ENCODE measurements at regions not wholly inside any gene's neighbourhood (a gene's known extent, or its start where the extent isn't known, plus 50 kb on each side); places are given as distances from the start of the nearest gene placed in this dataset.

GRCh38 chr2:221088506-221088905 is 483.6 kb downstream of the EPHA4 start:
- DNase-seq (ENCODE audit: low read depth, low spot score) = no peak

GRCh38 chr2:221095356-221095755 is 476.7 kb downstream of the EPHA4 start:
- no peak for DNase-seq (ENCODE audit: low read depth, low spot score)

GRCh38 chr2:221096706-221097567 is 475.2 kb downstream of the EPHA4 start:
- DNase-seq (ENCODE audit: low read depth, low spot score) = no peak

GRCh38 chr2:221097568-221097915 is 474.6 kb downstream of the EPHA4 start:
- no peak for DNase-seq (ENCODE audit: low read depth, low spot score)

- no peak for DNase-seq (ENCODE audit: low read depth, low spot score)
Observed at GRCh38 chr2:221097949-221098348, 474.2 kb downstream of the EPHA4 start.

DNA sequence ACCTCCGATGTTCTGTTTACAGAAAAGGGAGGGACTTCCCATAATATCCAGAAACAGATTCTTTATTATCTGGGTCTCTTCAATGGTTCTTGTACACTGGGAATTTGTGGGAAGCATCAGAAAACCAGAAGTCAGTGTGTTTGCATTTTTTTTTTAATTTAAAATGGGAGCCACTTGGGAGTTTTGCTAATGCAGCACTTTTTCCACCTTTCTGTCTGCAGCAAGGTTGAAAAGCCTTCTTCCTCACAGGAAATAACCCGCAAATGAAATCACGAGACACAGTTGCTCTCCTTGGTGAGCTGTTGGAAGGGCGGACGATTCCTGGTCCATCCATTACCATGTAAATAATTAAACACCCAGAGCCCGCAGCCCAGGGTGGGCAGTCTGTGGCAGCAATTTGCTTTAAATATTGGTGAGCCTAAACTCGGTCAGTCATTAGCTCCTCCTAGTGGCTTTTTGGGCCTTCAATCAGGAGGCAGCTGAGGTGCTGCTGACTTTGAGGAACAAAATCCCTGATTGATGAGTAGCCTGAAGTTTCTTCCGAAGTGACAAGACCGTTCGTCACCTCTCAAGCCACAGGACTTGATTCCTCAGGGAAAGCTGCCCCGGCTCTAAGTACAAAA is 471.5 kb downstream of the EPHA4 start:
- no peak for DNase-seq (ENCODE audit: low read depth, low spot score)

GRCh38 chr2:221102896-221103688 is 469.0 kb downstream of the EPHA4 start:
- no peak for DNase-seq (ENCODE audit: low read depth, low spot score)

DNA sequence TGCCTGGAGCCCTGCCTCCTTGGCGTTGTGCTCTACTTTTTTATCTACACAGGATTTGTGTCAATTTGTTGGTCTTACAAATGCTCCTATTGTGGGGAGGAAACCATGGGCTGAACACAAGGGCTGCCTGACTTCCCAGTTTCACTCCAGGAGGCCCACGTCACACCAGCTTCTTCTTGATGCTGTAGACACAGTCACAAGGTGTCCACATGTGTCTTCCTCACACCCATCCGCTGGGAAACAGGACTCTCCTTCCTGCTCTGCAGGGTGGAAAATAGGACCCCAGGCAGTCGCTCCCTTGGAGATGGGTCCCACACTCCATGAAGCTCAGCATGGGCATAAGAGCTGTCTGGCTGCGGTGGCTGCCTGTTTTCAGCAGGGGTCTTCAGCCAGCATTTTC is 468.2 kb downstream of the EPHA4 start:
- no peak for DNase-seq (ENCODE audit: low read depth, low spot score)

GRCh38 chr2:221104361-221104811 is 467.7 kb downstream of the EPHA4 start:
- DNase-seq (ENCODE audit: low read depth, low spot score) = no peak

GRCh38 chr2:221106241-221106640 is 465.9 kb downstream of the EPHA4 start:
- DNase-seq (ENCODE audit: low read depth, low spot score) = no peak

GRCh38 chr2:221107424-221107823 is 464.7 kb downstream of the EPHA4 start:
- DNase-seq (ENCODE audit: low read depth, low spot score) = no peak

GRCh38 chr2:221109552-221109951 is 462.6 kb downstream of the EPHA4 start:
- DNase-seq (ENCODE audit: low read depth, low spot score) = no peak

DNA sequence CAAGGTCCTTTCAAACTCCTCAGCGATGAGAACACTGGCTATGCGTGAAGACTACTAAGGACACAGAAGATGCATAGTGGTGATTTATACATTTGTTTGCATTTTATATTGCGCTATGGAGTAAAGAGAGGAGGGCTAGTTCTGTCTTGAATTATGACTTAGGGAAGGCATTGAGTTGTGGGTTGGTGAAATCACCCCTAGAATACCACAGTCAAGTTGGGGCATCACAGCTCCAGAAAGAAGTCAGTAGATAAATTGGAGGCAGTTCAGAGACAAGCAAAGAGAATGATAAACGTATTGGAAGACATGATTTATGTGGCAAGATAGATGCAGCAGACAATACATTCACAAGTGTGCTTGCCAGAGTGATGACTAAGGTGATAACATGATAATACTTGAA is 460.4 kb downstream of the EPHA4 start:
- no peak for DNase-seq (ENCODE audit: low read depth, low spot score)

GRCh38 chr2:221112744-221113143 is 459.4 kb downstream of the EPHA4 start:
- no peak for DNase-seq (ENCODE audit: low read depth, low spot score)

- no peak for DNase-seq (ENCODE audit: low read depth, low spot score)
Observed at GRCh38 chr2:221115944-221116343, 456.2 kb downstream of the EPHA4 start.

GRCh38 chr2:221120643-221121042 is 451.5 kb downstream of the EPHA4 start:
- no peak for DNase-seq (ENCODE audit: low read depth, low spot score)

DNA sequence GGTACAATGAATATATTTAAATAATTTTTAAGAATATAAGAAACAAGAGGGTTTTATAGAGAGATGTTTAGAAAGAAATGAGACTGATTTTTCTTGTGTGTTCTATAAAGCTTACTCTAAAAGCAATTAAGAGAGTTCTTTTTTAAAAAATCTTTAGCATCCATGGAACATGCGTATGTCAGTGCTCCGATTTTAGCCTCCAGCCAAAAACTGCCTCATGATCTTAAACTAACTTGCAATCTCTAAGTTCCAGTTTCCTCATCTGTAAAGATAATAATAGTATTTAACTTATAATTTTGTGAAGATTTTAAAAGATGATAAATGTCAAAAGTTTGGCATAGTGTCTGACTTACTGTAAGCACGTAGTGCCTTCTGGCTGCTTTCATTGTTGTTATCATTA is 448.7 kb downstream of the EPHA4 start:
- DNase-seq (ENCODE audit: low read depth, low spot score) = no peak

GRCh38 chr2:221124532-221125240 is 447.4 kb downstream of the EPHA4 start:
- DNase-seq (ENCODE audit: low read depth, low spot score) = no peak

DNA sequence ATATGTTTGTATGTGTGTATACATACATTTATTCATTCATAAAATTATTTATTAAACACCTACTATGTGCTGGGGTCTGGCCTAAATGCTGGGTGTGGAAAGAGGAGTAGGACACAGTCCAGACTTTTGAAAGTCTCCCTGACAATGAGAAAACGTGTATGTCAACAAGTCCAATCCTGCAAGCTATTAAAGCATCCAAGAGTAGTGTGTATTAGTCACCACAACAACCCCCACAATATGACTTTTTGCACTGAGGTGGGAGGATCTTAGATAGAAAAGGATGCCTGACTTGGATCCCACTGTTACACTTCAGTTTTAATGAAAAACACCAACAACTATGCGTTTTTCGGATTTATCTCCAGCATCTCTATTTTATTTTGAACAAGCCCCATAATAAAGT is 446.4 kb downstream of the EPHA4 start:
- DNase-seq (ENCODE audit: low read depth, low spot score) = no peak

GRCh38 chr2:221129657-221130056 is 442.4 kb downstream of the EPHA4 start:
- DNase-seq (ENCODE audit: low read depth, low spot score) = no peak

DNA sequence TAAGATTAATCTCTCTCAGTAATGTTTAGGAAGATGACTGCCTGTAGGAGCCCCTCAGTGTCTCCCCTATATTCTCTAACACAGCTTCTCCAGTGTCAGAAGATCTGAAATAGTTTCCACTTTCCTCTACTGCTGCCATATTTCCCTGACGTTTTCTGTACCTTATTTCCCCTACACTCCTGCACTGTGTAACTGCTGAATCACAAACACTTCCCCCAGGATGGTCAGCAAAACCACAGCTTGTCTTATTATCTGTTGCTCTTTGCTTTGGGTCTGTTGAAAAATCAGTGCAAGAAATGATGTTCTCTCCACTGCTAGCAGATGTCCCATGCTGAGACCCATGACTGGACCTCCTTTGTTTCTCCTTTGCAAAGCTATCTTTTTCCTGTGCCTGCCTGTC is 441.7 kb downstream of the EPHA4 start:
- DNase-seq (ENCODE audit: low read depth, low spot score) = no peak

GRCh38 chr2:221133941-221134340 is 438.2 kb downstream of the EPHA4 start:
- DNase-seq (ENCODE audit: low read depth, low spot score) = no peak
